ENCODE measurements at regions not wholly inside any gene's neighbourhood (a gene's known extent, or its start where the extent isn't known, plus 50 kb on each side); places are given as distances from the start of the nearest gene placed in this dataset.

DNA sequence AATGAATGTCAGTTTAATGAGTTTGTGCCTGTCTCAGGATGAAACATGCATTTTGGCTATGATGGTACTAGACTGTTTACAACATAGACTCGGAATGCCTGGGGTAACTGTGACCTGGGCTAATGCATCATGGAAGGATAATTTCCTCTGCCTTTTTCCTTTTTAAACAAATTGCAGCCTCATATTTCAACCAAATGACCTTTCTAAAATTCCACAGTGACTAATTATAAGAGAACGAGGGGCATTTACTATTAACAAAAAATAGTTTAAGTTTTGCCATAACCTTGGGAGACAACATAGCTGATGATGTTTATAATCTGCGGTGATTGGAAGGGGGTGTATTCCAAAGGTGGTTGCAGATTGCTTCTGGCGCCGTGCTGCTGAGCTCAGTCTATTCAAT, 1140.5 kb downstream of the GALC start:
- Histone ChIP-seq H3K36me3 (ENCODE audit: insufficient read depth) (no peaks in the 10 kb centered on the region), H3K79me2 (replicated peaks; ENCODE audit: insufficient read depth) (no peaks in the 10 kb centered on the region), H2AFZ (no peak overlapping the region), H3K27me3 (ENCODE audit: insufficient read depth) (no peaks in the 10 kb centered on the region), H3K4me2 (no peak overlapping the region), H3K4me3 (no peak overlapping the region), H4K20me1 (replicated peaks; ENCODE audit: insufficient read depth) (no peaks in the 10 kb centered on the region), H3K27ac (ENCODE audit: low read depth) (no peak overlapping the region), H3K4me1 (ENCODE audit: insufficient read depth) (no peaks in the 10 kb centered on the region), H3K9me2 (ENCODE audit: insufficient read depth) (peaks cover 11% of the 10 kb centered on the region; the same call in 1 of the 2 replicates), H3F3A (replicated peaks; ENCODE audit: low read depth) (no peaks in the 10 kb centered on the region)
- H3K4me3 Mint-ChIP-seq = no peak overlapping the region
- no peak overlapping the region for H3K27ac Mint-ChIP-seq
- H3K9me3 Mint-ChIP-seq = no peaks in the 10 kb centered on the region
- ATAC-seq = no peak
- peaks cover 2% of the 10 kb centered on the region for H3K27me3 Mint-ChIP-seq (ENCODE audit: insufficient read depth, low read depth, poor library complexity)
- no peaks in the 10 kb centered on the region for H3K36me3 Mint-ChIP-seq (ENCODE audit: low read depth)
- TF ChIP-seq REST (IDR thresholded peaks at IDR 0.05; ENCODE audit: unreplicated experiment) (no peak), CREB1 (CRISPR knock-in tag; IDR thresholded peaks at IDR 0.05; ENCODE audit: low read depth) (no peak), ZNF114 (CRISPR knock-in tag; IDR thresholded peaks at IDR 0.05) (no peak)
- TF ChIP-seq, protein P1, sequence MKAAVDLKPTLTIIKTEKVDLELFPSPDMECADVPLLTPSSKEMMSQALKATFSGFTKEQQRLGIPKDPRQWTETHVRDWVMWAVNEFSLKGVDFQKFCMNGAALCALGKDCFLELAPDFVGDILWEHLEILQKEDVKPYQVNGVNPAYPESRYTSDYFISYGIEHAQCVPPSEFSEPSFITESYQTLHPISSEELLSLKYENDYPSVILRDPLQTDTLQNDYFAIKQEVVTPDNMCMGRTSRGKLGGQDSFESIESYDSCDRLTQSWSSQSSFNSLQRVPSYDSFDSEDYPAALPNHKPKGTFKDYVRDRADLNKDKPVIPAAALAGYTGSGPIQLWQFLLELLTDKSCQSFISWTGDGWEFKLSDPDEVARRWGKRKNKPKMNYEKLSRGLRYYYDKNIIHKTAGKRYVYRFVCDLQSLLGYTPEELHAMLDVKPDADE (IDR thresholded peaks at IDR 0.05) = no peak
- DNase-seq (ENCODE audit: low spot score) = no peak
- no peaks in the 10 kb centered on the region for H3K4me1 Mint-ChIP-seq

- Histone ChIP-seq H3K4me2 (no peak overlapping the region), H3K79me2 (replicated peaks; ENCODE audit: insufficient read depth) (no peaks in the 10 kb centered on the region), H3K27me3 (ENCODE audit: insufficient read depth) (no peaks in the 10 kb centered on the region), H2AFZ (no peak overlapping the region), H4K20me1 (replicated peaks; ENCODE audit: insufficient read depth) (no peaks in the 10 kb centered on the region), H3F3A (replicated peaks; ENCODE audit: low read depth) (no peaks in the 10 kb centered on the region), H3K4me1 (ENCODE audit: insufficient read depth) (peaks cover 8% of the 10 kb centered on the region), H3K4me3 (no peak overlapping the region), H3K9me2 (ENCODE audit: insufficient read depth) (no peaks in the 10 kb centered on the region), H3K36me3 (ENCODE audit: insufficient read depth) (no peaks in the 10 kb centered on the region), H3K27ac (ENCODE audit: low read depth) (no peak overlapping the region)
- no peaks in the 10 kb centered on the region for H3K36me3 Mint-ChIP-seq (ENCODE audit: low read depth)
- no peak overlapping the region for H3K4me3 Mint-ChIP-seq
- H3K4me1 Mint-ChIP-seq = peaks cover 13% of the 10 kb centered on the region
- DNase-seq (ENCODE audit: low spot score) (no peak), ATAC-seq (no peak)
- no peak overlapping the region for H3K27ac Mint-ChIP-seq
- no peaks in the 10 kb centered on the region for H3K9me3 Mint-ChIP-seq
- H3K27me3 Mint-ChIP-seq (ENCODE audit: insufficient read depth, low read depth, poor library complexity) = no peaks in the 10 kb centered on the region
- no peak for TF ChIP-seq REST (IDR thresholded peaks at IDR 0.05; ENCODE audit: unreplicated experiment)
- TF ChIP-seq ZNF462 (CRISPR knock-in tag; IDR thresholded peaks at IDR 0.05) = no peak
- TF ChIP-seq, protein P1 (IDR thresholded peaks at IDR 0.05) = no peak
Observed at GRCh38 chr14:86847140-86847539, 1145.8 kb downstream of the GALC start.

Measured in GM23338 (cell line).